OCI-LY3 (cell line): ENCODE measurements at regions not wholly inside any gene's neighbourhood (a gene's known extent, or its start where the extent isn't known, plus 50 kb on each side); places are given as distances from the start of the nearest gene placed in this dataset.

Experiments
- EZH2phosphoT487 ChIP-seq: fragments of 200-600 bp; shearing (Covaris generic); IDR thresholded peaks from 2 replicates; pipeline ENCODE4 v1.6.1; 2018; ENCODE audit warnings: antibody characterized with exemption, mixed run types, low read depth
- TF ChIP-seq, protein P1 (sequence below): fragments of 200-600, 300-600 bp; sonication (generic); IDR thresholded peaks from 2 replicates; pipeline ENCODE4 v1.5.1; 2014; ENCODE audit warnings: antibody characterized with exemption, low read length, low read depth

DNA sequence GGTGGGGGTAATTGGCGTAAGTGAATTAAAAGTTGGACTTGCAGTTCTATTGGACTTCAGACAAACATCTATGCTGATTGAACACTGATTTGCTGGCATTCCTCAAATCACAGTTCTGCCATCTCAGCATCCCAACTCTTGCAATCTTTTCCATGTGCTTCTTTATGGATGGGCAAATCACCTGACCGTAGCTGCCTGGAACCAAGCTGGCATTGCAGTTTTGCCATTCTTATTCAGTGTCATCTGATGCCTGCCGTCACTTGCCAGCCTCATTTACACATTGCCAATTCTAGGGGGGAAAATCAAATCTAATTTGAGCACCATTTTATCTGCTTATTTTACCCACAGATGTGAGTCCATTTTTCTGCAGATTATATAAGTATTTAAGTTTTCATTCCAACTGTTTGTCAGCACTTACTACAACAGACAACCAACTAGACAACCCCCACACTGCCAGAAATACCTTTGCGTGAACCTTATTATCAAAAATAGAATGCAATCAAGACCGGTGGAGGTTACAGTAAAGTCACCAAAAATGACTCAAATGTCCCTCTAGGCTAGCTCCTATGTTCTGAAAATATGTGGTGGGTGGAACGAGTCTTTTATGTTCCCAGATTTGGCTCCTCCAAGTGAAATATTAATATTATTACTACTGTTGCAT, 172.3 kb upstream of the CTBP2 start:
- TF ChIP-seq EZH2phosphoT487 = no peak
- TF ChIP-seq, protein P1, sequence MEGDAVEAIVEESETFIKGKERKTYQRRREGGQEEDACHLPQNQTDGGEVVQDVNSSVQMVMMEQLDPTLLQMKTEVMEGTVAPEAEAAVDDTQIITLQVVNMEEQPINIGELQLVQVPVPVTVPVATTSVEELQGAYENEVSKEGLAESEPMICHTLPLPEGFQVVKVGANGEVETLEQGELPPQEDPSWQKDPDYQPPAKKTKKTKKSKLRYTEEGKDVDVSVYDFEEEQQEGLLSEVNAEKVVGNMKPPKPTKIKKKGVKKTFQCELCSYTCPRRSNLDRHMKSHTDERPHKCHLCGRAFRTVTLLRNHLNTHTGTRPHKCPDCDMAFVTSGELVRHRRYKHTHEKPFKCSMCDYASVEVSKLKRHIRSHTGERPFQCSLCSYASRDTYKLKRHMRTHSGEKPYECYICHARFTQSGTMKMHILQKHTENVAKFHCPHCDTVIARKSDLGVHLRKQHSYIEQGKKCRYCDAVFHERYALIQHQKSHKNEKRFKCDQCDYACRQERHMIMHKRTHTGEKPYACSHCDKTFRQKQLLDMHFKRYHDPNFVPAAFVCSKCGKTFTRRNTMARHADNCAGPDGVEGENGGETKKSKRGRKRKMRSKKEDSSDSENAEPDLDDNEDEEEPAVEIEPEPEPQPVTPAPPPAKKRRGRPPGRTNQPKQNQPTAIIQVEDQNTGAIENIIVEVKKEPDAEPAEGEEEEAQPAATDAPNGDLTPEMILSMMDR = no peak
